H54 (cell line): ENCODE measurements at regions not wholly inside any gene's neighbourhood (a gene's known extent, or its start where the extent isn't known, plus 50 kb on each side); places are given as distances from the start of the nearest gene placed in this dataset.

Experiments used
- DNase-seq: peaks from one replicate; pipeline ENCODE4 v3.0.0; 2011; ENCODE audit warnings: low spot score, mixed read lengths; ENCODE audit not compliant: insufficient read length
- FAIRE-seq: peaks from 3 replicates; lab custom pipeline; 2011; peaks lifted over from hg19 to GRCh38; lab: Jason Lieb, UNC
- POLR2A ChIP-seq: IDR thresholded peaks from 2 replicates; pipeline ENCODE4 v1.6.1; 2011; ENCODE audit warnings: low read depth, mild to moderate bottlenecking, low read length

DNA sequence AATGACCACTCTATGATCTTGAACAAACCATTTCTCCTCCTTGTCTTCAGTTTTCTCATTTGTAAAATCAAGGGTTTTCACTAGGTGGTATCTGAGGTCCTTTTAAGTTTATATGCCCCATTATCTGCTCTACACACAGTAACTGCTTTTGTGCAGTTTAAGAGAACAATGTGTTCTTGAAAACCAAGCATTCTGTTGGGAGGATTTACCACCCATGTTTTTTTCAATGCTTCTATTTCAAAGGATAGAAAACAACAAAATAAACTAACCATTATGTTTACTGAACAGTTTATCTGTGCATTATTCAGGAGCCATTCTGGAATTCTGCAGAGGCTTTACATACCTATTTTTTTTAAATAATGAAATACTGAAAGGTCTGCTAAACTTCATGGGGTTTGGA, 67.6 kb upstream of the C3orf49 start:
- no peak for DNase-seq
- TF ChIP-seq POLR2A: no peak
- no peak for FAIRE-seq

DNA sequence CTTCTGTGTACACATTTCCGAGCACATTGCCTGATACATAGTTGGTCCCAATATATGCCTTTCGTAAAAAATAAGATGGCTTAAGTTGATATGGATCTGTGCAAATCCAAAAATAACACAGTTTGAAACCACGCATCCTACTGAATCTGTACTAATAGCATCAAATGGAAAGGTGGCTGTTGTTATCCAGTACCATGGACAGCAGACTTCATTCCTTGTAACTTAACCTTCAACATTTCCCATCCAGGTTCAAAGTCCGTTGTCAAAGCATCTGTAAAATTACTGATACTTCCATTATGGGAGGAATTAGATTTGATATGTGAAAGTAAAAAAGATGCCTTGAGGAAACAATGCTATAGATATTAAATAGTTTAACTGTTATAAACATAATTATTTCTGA, 65.5 kb upstream of the C3orf49 start:
- DNase-seq (peak; percentile 4), FAIRE-seq (peak; percentile 75)

DNA sequence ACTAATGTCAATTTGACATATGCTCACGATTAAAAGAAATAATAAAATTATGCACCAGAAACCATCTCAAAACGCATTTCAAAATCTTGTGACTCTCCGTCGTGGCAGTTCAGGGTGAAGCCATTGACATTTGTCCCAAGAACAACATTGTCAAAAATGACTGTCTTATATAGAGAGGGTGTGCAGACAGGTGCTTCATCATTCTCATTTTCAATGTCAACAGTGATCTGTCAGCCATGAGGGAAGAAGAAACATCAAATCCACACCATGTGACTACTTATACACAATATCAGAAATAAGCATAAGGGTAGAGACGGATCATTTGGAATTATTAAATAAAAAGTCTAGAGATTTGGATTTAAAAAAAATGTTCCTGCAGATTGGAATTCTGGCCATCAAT, 65.1 kb upstream of the C3orf49 start:
- FAIRE-seq: no peak
- no peak for TF ChIP-seq POLR2A
- DNase-seq: no peak

More for the DNA sequence above, 65.5 kb upstream of the C3orf49 start:
- no peak for TF ChIP-seq POLR2A

DNA sequence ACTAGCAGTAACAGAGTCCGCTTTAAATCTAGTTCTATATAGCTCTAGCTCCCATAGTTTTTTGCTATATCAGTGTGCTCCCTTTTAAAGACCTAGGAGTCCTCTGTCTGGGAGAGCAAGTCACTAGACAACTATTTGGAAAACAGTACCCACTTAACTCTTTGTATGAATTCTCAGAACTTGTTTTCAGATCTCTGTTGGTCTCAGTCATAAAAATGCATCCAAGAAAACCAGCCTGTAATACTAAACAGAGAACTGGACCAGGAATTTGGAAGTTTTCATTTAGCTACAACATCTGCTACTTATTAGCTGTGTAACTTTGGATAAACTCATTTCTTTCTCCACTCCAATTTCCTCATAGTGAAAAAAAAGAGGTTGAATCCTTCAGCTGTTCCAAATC, 56.9 kb upstream of the C3orf49 start:
- FAIRE-seq (no peak), DNase-seq (no peak)
- no peak for TF ChIP-seq POLR2A

DNA sequence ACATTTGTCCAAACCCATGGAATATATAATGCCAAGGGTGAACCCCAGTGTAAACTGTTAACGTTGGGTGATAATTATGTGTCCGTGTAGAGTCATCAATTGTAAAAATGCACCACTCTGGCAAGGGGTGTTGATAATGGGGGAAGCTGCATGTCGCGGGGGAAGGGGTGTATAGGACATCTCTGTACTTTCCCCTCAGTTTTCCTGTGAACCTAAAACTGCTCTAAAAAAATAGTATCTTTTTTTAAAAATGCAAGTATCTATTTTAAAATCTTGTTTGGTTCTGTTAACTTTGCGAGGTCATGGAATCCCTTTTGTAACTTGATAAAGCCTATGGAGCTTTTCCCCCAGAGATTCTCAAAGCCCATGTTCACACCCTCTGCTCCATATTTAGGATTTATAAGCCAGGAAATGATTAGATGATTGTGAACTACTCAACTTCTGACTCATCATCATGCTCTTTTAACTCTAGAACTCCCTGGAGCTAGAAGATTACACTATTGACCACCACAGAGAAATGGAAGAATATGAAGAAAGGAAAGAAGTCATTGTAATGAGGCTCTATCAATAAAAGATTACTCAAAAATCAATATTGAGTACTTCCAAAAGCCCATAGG, 56.1 kb upstream of the C3orf49 start:
- TF ChIP-seq POLR2A: no peak
- FAIRE-seq: no peak
- no peak for DNase-seq

DNA sequence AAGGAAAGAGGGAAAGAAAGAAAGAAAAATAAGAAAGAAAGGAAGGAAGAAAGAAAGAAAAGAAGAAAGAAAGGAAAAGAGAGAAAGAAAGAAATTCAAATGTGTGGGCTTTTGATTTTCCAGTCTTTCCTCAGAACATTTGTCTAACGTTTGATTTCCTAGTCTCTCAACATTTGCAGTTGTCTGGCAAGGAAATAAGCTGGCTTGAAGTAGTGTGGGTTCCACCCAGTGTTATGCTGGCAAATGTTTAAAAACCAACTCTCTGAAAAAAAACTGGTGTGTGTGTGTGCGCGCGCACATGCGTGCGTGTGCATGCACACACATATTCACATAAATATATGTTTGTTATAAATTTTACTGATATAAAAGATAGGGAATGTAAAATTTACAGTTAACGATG, 54.6 kb upstream of the C3orf49 start:
- no peak for FAIRE-seq
- no peak for TF ChIP-seq POLR2A

DNA sequence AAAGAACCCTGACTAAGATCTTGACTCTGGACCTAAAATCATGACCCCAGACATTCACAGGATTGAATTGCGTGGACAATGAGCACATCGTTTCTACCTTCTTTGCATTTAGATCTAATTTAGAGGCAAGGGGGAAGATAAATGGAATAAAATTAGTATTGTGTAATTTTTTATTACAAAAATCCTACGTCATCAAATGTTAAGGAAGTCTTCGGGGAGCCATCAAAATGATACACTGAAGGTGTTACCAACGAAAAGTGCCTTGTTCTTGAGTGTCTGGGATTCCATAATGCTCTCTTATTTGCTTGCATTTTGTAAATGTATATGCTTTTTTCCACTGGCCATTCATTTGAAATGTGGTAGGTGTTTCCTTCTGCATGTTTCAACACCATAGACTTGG, 52.8 kb upstream of the C3orf49 start:
- FAIRE-seq (no peak), DNase-seq (no peak)
- no peak for TF ChIP-seq POLR2A

More for the DNA sequence above, 54.6 kb upstream of the C3orf49 start:
- no peak for DNase-seq

DNA sequence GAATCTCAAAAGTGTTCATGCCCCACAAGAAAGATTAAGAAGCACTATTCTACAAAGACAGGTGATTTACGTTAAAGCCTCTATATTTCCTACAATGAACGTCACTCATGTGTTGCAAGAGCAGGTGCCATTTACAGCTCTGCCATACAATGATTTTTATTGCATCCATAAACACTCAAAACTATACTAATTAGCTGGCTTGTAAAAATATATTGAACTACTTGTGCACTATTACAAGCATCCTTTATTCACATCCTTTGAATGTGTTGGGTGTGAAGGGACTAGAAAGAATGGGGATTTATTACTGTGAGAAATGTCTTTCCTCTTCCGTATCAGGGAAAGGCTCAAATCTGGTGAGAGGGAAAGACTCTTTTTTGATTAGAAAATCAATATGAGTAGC, 50.7 kb upstream of the C3orf49 start:
- DNase-seq (no peak), FAIRE-seq (no peak)
- no peak for TF ChIP-seq POLR2A

DNA sequence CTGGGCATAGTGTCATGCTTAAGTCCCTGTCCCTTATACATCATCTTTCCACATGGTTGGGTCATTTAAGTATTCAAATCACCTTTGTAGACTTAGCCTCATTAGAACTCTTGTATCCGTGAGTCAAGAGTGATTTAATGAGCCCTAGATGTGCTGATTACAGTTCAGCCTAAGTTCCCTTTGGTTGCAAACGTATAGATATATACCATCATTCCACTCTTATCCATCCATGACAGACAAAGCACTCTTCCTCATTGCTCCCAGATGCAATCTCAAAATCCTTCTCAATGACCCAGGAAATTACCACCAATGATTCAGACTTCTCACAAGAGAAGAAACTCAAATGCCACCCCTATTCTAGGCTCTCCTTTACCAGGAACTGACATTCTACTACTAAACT, 50.2 kb upstream of the C3orf49 start:
- FAIRE-seq: no peak

More for the DNA sequence above, 50.2 kb upstream of the C3orf49 start:
- no peak for TF ChIP-seq POLR2A
- DNase-seq: no peak
